HFFc6 (cell line): ENCODE measurements at regions not wholly inside any gene's neighbourhood (a gene's known extent, or its start where the extent isn't known, plus 50 kb on each side); places are given as distances from the start of the nearest gene placed in this dataset.

Source experiments
- DNase-seq: peaks from one replicate; pipeline ENCODE4 v3.0.0-alpha.2; 2018
- H3K27ac Mint-ChIP-seq: 2 replicates; pipeline ENCODE4 v1.8.0; 2020; ENCODE audit warnings: mild to moderate bottlenecking, mixed read lengths
- H3K27me3 Mint-ChIP-seq: 2 replicates; pipeline ENCODE4 v1.8.0; 2021; ENCODE audit warnings: mild to moderate bottlenecking, moderate library complexity, mixed read lengths; ENCODE audit not compliant: insufficient read depth
- H3K36me3 Mint-ChIP-seq: 2 replicates; pipeline ENCODE4 v1.8.0; 2021; ENCODE audit warnings: low read depth, mixed read lengths
- H3K4me1 Mint-ChIP-seq: 2 replicates; pipeline ENCODE4 v1.8.0; 2020; ENCODE audit warnings: low read depth, mixed read lengths
- H3K4me3 Mint-ChIP-seq: 2 replicates; pipeline ENCODE4 v1.8.0; 2020; ENCODE audit warnings: mild to moderate bottlenecking, moderate library complexity, mixed read lengths
- H3K9me3 Mint-ChIP-seq: 2 replicates; pipeline ENCODE4 v1.8.0; 2020; ENCODE audit warnings: mild to moderate bottlenecking, mixed read lengths
- CTCF ChIP-seq: fragments of 200-600 bp; sonication (generic); IDR thresholded peaks from 2 replicates; pipeline ENCODE4 v1.5.0; 2021; ENCODE audit warnings: antibody characterized with exemption, mild to moderate bottlenecking

DNA sequence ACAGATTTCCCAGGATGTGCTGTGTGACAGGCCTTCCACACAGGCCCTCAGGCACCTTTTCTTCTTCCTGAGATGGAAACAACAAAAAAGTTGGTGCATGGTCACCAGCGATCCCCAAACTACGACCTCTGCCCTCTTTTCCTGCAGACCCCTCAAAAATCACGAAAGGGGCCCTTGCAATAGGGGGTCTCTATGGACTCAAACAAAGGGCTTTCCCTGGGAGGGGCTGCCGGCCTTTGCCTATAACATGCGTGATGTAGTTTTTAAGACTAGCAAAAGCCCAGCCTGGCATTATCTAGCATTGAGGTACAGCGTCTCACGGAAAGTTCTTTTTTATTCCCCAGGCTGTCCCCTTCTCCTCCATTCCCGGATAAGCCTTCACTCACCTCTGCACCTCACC, 71.2 kb downstream of the DIO3 start:
- DNase-seq: no peak
- Mint-ChIP-seq H3K27ac (no peak overlapping the region), H3K27me3 (peaks cover 18% of the 10 kb centered on the region), H3K4me1 (peaks cover 4% of the 10 kb centered on the region; the same call in 1 of the 2 replicates), H3K4me3 (no peak overlapping the region), H3K9me3 (no peaks in the 10 kb centered on the region), H3K36me3 (no peaks in the 10 kb centered on the region)
- no peak for TF ChIP-seq CTCF

GRCh38 chr14:101633276-101633675, 72.0 kb downstream of the DIO3 start:
- Mint-ChIP-seq H3K27ac (no peak overlapping the region), H3K4me1 (peaks cover under 1% of the 10 kb centered on the region; the same call in 1 of the 2 replicates), H3K9me3 (no peaks in the 10 kb centered on the region), H3K27me3 (peaks cover 18% of the 10 kb centered on the region), H3K36me3 (no peaks in the 10 kb centered on the region), H3K4me3 (no peak overlapping the region)
- no peak for DNase-seq
- no peak for TF ChIP-seq CTCF

DNA sequence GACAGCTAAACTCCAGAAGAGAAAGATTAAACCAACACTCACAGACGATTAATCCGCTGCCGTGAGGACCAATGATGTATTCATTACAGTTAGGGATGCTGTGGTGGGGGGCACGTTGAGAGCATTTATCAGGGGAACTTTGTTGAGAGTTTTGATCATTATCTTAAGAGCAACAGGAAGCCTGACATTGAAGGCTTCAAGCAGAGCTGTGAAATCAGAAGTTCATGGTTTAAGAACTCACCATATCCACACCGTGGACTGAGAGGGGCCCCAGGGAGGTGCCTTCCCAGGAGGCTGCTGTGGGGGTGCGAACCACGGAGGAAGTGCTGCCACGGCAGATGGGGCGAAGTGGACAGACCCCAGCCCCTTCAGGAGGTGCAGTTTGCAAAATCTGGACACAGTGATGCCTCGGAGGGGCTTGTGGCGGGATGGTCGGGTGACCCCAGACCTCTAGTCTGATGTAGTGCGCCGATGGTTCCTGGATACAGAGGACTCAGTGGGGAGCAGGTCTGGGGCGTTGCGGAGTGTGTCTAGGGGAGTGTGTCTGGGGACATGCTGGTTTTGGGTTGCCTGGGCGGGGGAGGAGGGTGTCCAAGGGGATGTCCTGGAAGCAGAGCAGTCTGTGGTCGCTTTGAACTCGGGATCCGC, 73.0 kb downstream of the DIO3 start:
- DNase-seq: no peak
- Mint-ChIP-seq H3K36me3 (no peaks in the 10 kb centered on the region), H3K27me3 (peaks cover 18% of the 10 kb centered on the region), H3K4me3 (no peak overlapping the region), H3K4me1 (no peaks in the 10 kb centered on the region), H3K27ac (no peak overlapping the region), H3K9me3 (no peaks in the 10 kb centered on the region)
- TF ChIP-seq CTCF: no peak

DNA sequence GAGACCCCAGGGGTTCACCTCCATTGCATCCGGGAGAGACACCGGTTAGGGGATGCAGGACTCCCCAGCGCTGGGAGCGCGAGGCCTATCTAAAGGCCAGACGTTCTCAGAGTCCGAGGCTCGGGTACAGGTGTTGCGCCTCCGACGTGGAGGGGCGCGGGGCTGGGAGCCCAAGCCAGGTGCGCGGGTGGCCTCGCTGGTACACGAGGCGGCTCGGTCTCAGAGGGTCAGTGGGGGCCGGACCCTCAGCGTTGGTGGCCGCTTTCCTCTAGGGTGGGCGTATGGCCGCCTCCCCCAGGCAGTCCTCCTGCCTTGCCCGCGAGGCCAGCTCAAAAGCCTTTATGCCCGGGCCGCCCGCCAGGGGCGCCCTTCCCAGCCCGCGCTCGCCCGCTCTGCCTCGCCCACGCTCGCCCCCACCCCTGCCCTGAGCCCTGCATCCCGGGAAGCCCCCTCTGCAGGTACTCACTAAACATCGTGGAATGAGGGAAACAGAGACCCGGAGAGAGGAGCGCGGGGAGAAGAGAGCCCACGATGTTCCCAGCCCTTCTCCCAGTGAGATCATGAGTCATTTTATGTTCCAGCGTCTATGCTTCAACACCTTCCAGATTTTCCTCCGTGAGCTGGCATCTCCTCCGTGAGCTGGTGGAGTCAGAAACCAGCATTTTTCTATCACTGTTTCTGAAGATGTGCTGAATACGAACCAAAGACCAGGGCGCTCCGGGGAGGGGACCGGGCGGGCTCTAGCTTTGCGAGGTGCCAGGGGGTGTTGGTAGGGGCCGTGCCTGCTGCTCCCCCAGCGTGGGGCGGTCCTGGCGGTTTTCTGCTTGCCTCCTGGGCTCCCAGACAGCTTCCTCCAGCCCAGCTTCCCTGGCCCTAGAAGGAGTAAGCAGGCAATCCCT, 73.8 kb downstream of the DIO3 start:
- no peak for TF ChIP-seq CTCF
- Mint-ChIP-seq H3K36me3 (no peaks in the 10 kb centered on the region), H3K4me3 (no peak overlapping the region), H3K27ac (no peak overlapping the region), H3K4me1 (no peaks in the 10 kb centered on the region), H3K27me3 (peaks cover 15% of the 10 kb centered on the region), H3K9me3 (no peaks in the 10 kb centered on the region)
- DNase-seq: no peak

DNA sequence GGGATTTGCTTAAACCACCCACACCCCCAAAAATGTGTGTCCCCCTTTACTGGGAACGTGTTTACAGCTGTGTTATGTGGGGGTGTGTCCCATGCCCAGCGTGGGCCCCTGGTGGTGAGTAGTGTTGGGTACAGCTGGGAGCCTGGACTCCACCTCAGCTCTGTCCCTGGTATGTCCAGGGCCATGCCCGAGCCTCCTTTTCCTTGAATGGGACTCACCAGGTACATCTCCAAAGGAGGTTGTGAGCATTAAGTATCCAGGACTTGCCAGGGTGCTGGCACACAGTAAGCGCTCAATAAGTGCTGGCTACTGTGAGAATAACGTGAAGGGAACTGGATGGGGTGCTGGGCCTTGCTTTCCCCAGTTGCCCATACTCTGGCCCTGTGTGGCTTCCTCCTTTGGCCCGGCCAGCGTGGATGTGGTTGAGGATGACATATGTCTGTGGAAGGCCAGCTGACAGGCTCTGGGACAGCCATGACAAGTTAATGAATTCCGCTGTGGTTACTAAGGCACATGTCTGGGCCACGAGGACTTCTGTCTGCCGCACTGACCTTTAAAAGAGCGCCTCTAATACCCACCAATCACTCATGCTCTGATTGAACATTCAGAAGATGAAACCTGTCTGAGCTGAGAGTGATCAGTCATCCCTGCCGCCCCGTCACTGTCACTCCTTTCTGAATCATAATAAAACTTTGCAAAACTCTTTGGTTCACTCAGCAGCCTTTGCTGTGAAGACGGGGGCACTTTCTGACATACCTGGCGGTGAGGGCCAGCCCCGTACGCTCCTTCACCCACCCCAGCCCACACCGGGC, 74.7 kb downstream of the DIO3 start:
- TF ChIP-seq CTCF: no peak
- no peaks in the 10 kb centered on the region for H3K36me3 Mint-ChIP-seq
- no peaks in the 10 kb centered on the region for H3K9me3 Mint-ChIP-seq
- no peaks in the 10 kb centered on the region for H3K4me1 Mint-ChIP-seq
- no peak for DNase-seq
- H3K4me3 Mint-ChIP-seq: no peak overlapping the region
- H3K27ac Mint-ChIP-seq: no peak overlapping the region
- peaks cover 15% of the 10 kb centered on the region for H3K27me3 Mint-ChIP-seq
